GM18951 (cell line): ENCODE measurements at regions not wholly inside any gene's neighbourhood (a gene's known extent, or its start where the extent isn't known, plus 50 kb on each side); places are given as distances from the start of the nearest gene placed in this dataset.

Experiments used
- POLR2A ChIP-seq: IDR thresholded peaks from 4 replicates; pipeline ENCODE4 v1.6.1; 2011; ENCODE audit warnings: mild to moderate bottlenecking; ENCODE audit not compliant: insufficient read length, insufficient read depth; ENCODE audit errors: extremely low read depth
- in situ Hi-C: fragments of 300-500 bp; cut with MboI; formaldehyde crosslinking; loops from one replicate; pipeline ENCODE4 v1.12.0; 2022; ENCODE audit warnings: low sequenced_read_pairs, mixed read lengths, inconsistent platforms; ENCODE audit not compliant: unreplicated experiment

DNA sequence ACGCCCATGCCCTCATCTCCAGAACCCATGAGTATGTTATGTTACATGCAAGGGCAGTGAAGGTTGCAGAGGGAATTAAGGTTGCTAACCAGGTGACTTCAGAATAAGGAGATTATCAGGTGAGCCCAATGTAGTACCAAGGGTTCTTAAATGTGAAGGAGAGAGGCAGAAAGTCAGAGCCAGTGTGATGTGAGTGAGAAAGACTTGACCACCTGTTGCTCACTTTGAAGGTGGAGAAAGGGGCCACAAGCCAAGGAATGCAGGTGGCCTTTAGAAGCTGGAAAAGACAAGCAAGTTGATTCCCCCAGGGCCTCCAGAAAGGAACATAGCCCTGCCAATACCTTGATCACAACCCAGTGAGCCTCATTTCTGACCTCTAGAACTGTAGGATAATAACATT lies 84.7 kb upstream of the CLDN14 start:
- in situ Hi-C loops, result no loop called here
- no peak for TF ChIP-seq POLR2A

DNA sequence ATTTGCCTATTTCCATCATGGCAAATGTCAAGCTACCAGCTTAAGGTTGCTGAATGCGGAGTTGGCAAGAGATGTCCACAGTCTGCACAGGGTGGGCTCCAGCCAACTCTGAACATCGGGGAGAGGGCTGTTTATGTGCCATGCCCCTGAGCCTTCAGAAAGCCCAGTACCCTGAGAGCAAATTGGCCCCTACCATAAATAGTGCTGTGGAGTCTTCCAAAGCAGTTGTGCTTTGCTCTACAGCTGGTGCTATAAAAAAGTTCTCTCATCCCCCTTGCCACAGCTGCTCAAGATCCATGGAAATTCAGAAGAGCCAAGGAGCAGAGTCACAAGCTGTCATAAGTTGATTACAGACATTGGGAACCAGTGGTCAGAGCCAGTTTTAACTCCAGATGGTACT lies 85.6 kb upstream of the CLDN14 start:
- in situ Hi-C loops, result no loop called here

DNA sequence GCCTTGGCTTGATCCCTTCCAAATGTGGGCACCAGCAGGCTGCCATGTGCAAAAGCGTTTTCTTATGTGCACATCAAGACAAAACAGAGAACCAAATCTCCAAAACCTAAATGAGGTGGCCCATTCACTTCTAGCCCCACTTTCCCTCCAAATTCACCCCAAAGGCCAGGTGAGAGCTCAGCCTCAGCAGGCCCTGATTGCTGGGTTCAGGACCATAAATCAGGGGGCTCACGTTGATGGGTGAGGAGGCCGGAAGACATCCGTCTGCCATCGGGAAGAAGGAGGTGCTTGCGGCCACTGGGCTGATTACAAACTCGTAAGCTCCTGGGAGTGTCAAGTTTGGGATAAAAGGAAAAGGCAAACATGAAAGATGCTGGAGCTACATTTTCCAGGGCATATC lies 86.7 kb upstream of the CLDN14 start:
- TF ChIP-seq POLR2A, result no peak
- in situ Hi-C loops, result no loop called here

More for the DNA sequence above, 85.6 kb upstream of the CLDN14 start:
- TF ChIP-seq POLR2A, result no peak

DNA sequence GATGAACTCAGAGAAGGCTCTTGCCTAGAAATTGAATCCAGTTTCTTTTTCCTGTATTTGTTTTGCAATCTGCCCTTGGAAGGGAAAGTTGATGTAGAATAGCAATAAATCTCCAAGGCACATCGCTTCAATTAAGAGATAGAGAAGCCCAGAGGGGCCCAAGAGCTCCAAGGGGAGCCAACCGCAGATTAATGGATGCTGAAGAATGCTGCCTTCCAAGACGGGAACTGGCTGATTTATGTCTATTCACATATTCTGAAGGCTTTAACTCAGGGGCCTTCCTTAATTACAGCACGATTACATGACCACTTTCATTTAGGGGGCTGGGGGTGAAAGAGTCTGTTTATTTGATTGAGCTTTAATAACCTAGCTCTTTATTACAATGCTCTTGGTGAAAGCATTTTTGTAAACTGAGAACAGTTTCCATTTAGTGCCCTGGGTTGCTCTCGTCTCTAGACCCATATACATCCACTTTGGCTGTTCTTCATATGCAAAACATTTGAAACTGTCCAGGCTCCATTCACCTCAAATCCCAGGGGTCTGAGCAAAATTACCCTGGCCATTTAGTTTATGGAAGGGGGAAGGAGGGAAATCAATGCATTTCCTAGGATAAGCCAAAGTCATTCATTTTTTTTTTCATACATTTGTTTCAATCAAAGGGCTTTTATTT lies 87.4 kb upstream of the CLDN14 start:
- TF ChIP-seq POLR2A, result no peak
- in situ Hi-C loops, result no loop called here

DNA sequence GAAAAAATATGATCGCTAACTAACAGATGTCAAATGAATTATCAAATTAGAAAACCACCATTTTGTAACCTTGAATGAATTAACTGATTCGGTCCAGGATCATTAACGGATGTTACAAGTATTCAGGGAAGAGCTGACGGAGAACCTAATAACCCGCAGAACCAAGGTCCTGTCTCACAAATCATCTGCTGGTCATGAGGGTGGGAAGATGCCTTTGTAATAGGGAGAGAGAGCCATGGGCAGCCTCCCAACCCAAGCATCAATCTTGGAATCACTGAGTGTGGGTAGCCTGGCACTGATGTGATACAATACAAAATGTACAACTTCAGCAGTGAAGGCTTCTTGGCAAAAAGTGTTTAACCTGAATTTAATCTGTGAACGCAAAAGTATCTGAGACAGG lies 89.6 kb upstream of the CLDN14 start:
- no peak for TF ChIP-seq POLR2A
- in situ Hi-C loops, result no loop called here

DNA sequence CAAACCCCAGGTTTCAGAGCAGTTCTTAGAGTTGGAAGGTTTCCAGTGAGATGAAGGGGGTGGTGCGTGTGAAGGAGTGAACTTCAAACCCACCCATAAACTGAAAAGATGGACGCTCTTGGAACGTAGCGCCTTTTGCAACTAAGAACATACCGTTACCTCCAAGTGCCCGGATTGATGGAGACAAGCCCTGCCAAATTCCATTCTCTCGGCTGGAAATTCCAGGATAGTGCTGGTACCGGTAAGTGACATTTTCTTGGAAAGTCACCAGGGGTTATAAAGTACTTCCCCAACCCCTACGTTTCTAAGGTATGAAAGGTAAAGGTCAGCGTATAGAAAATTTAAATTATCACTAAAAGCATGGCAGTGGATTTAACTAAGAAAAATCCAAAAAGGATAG lies 91.6 kb upstream of the CLDN14 start:
- in situ Hi-C loops, result no loop called here

DNA sequence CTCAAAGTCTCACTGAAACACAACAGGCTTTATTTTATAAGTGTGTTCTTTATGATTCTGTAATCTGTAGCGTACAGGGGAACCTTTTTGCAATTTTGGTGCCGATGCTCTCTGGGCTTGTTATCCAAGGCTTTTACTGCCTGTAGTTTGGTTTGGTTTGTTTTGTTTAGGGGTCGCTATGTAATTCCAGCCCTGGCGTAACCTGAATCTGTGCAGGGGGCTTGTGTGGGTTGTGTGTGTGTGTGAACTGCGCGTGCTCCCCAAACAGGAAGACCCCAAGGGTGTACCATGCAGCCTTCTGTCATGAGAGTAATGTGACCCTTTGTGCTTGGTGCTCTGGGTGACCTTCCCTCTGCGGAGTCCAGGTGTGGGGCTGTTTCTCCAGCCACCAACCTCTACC lies 92.1 kb upstream of the CLDN14 start:
- in situ Hi-C loops, result no loop called here
- TF ChIP-seq POLR2A, result no peak

More for the DNA sequence above, 91.6 kb upstream of the CLDN14 start:
- no peak for TF ChIP-seq POLR2A

DNA sequence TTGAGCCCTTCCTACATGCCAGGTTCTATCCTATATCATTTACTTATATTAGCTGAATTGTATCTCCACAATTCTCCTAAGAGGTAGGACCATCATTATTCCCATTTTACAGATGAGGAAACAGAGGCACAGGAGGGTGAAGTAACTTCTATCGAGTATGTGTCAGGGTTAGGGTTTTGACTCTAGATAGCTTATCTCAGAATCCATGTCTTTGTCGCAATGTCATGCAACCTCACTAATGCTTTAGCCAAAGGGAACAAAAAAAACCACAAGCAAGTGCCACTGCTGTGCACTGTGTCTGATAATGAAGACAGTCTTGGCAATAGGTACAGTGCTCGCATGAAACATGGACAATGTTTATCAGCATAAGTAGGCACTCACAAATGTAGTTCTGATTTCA lies 95.4 kb upstream of the CLDN14 start:
- in situ Hi-C loops, result no loop called here
- TF ChIP-seq POLR2A, result no peak

DNA sequence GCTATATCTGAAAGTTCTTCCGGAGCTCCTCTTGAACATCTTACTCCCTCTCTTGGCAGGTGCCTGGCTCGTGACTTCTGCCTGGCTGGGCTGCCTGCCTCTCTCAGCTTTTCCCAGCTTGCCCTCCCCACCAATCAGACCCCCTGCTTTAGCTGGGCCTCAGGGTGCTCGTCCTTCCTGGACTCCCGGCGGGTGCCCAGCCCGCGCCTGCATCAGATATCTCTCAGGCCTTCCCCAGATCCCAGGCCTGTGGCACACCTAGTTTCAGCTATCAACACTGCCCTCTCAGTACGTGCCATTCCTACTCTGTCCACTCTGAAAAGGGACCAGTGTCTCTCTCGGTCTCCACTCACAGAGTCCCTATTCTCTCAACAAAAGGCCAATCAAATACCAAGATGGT lies 96.5 kb upstream of the CLDN14 start:
- in situ Hi-C loops, result no loop called here
- no peak for TF ChIP-seq POLR2A

DNA sequence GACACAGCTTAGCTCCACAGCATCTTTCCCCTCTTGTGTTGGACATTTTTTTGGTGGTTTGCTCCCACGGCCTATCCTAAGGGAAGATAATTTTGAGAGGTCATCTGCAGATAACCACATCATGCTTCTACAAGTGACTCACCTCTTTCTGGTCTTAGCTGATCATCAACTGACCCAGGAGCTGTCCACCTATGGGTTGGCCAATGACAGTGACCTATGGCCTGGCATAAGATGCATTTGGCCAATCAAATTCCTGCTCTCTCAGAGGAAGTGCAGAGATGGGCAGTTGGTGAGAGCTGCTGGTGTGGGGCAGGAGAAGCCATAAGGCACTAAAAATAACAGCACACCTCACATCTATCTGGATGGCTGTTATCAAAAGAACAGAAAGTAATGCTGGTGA lies 100.0 kb upstream of the CLDN14 start:
- TF ChIP-seq POLR2A, result no peak
- in situ Hi-C loops, result no loop called here

DNA sequence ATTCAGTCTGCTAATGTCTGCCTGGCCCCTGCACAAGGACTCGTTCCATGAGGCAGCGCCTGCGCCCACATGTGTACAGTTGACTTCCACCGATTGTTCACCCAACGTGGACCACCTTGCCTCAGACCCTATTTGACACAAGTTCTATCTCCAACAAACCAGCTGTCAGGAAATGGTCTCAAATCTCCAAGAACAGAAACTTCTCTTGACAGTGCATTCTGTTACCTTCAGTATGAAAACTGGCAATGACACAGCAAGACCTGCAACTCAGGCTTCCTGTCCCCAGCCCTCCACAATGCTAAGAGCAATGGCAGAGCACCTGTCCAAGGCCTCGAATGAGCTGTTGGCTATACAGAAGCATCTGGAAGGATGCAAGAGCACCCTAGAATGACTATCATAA lies 102.3 kb upstream of the CLDN14 start:
- in situ Hi-C loops, result no loop called here
- TF ChIP-seq POLR2A, result no peak

DNA sequence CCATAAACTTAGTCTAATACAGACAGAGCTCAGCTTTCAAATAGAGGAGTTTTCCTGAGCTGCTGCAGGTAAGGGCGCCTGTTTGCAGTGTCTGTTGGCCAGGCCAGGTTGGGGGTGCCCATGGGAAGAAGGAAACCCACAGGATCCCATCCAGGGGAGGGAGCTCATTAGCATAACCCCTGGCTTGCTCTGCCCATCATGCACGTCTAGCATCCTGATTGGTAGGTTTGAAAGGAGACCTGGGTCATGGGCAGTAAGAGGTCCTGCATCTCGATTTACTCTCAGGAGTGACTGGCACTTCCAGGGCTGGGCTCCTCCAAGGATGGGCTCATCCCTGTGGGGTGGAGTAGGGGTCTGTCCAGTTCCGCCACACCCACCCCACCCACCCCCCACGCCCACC lies 103.7 kb upstream of the CLDN14 start:
- in situ Hi-C loops, result no loop called here
- TF ChIP-seq POLR2A, result no peak

DNA sequence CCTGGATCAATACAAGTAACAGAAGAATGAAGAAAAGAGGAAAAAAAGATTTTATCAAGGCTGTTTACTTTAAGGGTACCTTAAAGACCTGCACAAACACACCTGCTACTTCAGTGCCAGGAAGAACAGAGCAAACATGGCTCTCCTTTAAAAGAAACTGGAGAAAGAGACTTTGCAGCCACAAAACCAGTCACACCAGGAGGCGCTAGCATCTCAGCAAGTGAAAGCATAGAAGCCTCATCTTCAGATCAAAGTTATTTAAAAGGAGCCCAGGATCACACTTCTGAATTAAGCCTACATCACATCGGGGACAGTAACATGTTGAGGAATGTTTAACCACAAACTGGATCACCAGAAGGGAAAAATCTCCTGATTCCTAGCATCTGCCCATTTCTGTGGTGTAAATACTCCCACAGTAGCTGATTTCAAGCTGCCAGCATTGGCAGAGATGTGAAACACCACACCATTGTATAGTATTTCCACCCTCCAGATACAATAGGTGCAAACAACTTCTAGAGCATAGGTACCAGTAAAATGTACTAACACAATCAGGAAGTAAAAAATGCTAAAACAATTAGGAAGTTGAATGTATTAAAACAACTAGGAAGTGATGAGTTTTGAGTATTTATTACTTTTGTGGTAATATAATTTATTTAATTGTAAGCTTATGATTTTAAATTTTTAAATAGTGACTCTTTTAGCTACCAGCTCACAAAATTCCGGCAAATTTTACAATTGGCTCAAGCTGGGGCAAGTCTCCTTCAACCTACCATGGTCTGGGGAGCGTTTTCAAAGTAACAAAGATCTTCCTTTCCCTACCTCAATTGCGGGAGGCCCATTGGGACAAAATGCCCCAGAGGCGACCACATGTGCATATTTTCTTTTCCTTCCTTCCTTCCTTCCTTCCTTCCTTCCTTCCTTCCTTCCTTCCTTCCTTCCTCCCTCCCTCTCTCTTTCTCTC lies 105.3 kb upstream of the CLDN14 start:
- in situ Hi-C loops, result no loop called here

DNA sequence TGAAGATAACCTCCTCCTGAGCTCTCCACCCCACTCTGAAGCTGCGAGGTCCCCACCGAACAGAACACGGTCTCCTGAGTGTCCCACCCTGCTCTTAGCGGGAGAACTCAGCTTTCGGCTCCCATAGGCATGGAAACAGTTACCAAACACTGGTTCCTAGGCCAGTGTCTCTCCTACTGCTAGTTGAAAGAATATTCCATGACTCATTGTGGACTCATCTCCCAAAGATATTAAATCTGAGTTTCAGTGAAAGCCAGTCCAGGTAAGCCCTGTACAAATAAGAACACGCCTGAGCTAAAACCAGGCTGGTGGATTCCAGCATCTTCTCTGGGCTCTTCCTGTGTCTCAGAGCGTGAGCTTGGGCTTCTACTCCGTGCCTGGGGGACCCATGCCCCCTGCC lies 107.5 kb upstream of the CLDN14 start:
- in situ Hi-C loops, result no loop called here
- no peak for TF ChIP-seq POLR2A

More for the DNA sequence above, 105.3 kb upstream of the CLDN14 start:
- no peak for TF ChIP-seq POLR2A

DNA sequence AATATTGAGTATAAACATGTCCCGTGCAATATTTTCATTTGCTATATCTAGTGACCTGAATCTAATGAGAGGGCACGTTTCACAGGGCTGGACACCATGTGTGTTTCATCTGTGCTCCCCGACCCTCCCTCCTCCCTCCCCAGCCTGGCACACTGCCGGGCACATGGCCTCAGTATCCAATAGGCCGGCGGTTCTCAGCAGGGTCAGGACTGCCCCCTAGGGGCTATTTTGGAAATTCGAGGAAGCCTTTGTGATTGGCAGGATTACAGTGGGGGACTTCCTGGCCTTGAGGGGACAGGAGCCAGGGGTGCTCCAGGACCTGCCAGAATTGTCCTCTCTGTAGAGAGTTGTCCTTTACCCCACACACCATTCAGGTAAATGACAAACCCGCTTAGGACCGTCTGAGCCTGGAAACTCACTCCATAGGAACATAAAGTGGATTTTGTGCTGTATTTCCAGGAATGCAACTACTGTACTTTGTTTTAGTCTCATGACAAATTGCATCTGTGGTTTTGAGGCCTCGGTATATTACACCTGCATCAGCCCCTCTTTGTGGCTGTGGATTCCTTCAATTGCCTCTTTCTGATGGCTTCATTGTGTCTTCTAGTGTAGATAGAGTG lies 109.5 kb upstream of the SIM2 start:
- in situ Hi-C loops, result no loop called here
- no peak for TF ChIP-seq POLR2A
